ENCODE measurements at regions not wholly inside any gene's neighbourhood (a gene's known extent, or its start where the extent isn't known, plus 50 kb on each side); places are given as distances from the start of the nearest gene placed in this dataset.

DNA sequence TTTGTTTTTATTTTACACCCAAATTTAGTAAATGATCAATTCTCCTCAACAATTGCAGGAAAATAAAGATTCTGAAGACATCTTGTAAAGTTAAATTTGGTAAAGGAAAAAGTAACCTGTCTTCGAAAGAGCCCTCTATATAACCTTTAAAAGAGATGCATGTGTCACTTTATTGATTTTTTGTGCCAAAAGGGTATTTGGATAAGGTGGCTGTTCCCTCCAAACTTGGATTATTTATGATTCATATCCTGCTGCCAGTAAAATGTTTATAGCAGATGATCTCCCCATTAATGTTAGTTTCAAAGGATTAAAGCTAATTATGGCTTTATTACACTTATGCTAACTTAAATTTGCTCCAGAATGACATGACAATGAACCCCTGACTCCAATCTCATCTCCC lies 98.8 kb downstream of the DUSP6 start:
- DNase-seq = no peak

DNA sequence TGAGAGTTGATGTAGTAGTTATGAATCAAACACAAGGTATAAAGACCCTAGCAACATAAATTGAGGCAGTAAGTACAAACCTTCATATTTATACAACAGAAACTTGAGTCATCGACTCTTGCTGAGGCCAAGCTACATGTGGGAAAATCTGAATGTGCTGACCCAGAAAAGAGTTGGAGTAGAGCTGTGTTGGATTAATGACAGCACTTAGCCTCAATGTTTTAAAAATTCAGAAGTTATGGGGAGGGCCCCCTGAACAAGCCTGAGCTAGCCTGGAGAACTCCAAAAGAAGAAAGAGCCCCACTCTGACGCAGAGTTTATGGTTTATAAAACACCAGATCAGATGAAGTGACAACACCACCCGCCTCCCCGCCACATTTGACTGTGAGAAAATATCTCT lies 100.0 kb downstream of the DUSP6 start:
- DNase-seq = no peak

DNA sequence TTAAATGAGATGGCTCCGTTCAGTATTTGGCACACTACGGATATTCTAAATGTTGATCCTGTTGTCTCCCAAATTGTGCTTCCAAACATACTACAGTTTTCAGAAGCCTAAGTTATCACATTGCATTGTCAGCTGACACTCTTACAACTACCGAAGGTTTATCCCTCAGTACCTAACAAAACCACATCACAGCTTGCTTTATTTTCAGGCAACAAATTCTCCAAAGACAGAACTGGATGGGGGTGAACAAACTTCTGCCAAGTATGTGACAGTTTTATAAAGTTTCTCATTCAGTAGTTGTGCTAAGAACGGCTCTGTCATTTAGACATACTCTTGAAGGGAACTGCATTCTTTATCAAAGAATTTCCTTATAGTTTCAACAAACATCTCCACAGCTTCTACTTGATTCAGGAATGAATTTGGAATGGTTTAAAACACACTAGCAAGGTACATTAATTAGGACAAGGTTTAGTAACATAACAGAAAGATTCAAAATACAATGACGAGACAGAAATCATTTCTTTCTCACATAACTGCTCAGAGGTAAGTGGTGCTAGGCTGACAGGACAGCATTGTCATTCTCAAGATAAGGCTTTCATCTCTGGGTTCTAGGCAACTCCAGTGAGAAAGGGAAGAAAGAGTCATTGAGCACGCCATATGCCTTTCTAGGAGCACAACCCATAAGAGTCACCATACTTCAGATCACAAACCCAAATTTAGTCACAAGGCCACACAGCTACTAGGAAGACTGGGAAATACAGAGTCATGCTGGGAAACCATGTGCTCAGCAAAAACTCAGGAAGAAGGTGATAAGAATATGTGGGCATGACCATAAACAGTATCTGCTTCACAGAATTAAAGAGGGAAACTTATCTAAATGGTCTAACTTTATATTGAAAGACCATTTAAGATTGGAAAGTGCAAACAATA lies 100.7 kb downstream of the DUSP6 start:
- DNase-seq = no peak

DNA sequence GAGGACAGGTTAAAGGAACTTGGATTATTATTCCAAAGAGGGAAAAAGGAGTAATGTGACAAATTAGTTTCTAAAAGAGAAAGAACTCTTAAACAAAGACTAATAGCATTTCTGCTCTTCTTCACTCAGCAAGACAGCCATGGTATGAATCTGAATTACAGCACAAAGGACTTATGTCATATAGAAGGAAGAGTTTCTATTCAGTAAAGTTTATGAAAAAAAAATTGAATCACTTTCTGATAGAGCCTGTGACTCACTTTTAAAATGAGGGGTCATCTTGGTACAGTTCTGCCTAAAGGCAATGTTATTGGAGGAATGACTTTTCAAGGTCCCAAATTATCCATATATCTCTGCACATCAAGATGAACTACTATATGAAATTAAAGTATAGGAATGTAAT lies 101.7 kb downstream of the DUSP6 start:
- DNase-seq = no peak

DNA sequence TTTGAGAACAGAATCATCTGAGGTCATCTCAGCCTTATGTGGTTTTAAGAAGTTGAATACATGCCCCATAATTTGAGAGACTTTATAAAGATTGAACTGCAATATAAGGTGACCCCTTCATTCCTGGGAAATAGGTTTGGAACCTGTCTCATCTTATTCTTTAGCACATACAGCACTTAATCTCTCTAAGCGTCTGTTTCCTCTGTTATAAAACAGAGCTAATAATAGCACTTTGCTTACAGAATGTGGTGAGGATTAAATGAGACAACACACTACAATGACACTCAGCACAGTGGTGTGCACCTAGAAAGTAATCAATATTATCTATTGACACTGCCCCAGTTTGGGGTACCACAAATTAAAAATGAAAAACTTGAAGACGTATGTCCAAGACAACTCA lies 102.1 kb downstream of the DUSP6 start:
- DNase-seq = no peak

DNA sequence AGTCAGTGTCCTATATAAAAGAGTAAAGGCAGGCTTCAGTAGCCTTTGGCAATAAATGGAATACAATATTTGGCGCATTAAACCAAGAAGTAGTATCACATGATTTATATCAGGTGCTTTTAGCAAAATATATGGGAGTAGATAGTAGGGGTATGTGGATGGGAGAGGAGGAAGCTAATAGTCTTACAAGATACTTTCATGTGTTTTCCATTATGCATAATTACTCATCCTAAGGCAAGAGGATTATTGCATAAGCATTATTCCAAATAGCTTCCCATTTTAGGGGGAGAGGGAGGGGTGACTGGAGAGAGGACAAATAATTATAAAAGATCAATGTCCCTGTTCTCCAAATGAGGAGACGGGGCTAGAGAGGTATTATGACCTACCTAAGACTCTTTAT lies 104.3 kb downstream of the DUSP6 start:
- DNase-seq = no peak

DNA sequence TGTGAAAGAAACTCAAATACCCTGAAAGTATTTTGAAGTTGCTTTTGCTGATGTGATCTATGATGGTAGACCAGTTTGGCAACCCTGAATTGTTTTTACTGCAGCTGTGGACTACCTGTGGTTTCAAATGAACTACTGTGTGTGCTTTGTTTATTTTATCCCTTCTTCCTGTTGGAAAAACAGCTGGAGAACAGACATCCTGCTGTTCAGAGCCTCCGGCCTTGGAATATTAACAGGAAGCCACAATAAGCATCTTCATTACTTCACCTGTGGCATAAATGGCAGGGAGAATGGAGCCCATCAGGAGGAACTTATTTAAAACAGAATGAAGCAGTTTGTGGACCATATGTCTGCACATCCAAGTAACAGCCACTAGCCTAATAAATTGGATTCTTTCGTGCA lies 104.8 kb downstream of the DUSP6 start:
- DNase-seq = no peak

DNA sequence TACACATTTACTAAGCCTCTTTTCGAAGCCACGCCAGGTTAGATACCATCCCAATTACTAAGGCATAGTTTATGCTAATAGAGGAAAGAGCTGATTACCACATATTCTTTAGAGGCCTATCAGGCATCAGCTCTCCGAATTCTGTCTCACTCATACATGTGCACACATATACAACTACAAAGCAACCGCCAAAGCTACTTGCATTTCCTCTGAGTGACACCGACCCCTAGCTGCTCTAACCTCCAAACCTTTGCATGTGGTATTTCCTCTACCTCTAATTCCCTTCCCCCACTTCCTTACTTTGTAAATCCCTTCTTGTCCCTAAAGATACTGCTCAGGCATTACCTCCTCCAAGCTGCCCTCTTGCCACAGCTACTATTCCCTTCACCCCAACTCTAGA lies 107.2 kb downstream of the DUSP6 start:
- peak; percentile 78 for DNase-seq

DNA sequence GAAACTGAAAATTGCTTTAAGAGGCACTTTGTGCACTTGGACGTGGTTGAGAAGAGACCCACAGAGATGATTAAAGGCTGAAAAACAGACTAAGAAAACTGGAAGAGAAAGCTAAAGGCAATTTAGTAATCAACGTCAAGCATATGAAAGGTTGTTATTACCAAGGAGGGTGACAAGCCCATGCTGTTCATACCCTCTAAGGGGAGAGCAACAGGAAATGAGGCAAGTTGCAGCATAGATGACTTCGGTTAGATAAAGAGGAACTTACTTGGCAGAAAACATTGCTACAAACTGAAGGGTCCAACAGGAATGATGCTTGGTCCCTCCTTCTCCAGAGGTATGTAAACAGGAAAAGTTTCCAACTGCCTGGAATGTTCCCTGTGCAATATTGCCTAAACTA lies 107.8 kb downstream of the DUSP6 start:
- DNase-seq = peak; percentile 27

DNA sequence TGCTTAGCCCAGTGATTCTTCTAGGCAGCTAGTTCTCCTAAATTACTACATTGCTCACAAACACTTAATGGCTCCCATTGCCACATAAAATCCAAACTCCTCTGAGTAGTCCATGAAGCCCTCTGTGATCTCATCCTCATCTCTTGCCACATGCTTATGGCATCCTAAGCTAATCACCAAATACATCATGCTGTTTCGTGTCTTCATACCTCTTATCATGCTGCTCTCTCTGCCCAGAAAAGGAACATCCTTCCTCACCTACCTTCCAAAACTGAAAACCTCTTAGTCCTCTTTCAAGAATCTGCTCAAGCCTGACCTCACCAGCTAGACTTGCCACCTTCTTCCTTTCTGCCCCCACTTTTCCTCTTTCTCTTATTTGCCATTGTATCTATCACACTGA lies 108.5 kb downstream of the DUSP6 start:
- DNase-seq = no peak

DNA sequence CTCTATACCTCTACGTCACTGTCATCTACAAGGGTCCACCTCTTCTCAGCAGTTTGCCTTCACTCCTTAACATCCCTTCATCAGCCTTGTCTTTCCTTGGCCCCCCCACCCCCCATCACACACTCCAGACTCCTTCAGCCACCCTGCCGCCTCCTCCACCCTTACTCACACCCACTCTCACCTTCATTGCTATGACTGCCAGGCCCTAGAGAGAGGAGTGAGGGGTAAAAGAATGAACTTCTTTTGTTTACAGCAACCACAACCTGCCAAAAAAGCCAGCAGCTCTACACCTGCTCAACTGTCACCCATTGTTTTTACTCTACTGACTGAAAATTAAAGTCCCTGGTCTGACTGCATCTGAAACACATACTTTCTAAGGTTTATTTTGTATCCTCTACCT lies 112.8 kb downstream of the DUSP6 start:
- no peak for DNase-seq

DNA sequence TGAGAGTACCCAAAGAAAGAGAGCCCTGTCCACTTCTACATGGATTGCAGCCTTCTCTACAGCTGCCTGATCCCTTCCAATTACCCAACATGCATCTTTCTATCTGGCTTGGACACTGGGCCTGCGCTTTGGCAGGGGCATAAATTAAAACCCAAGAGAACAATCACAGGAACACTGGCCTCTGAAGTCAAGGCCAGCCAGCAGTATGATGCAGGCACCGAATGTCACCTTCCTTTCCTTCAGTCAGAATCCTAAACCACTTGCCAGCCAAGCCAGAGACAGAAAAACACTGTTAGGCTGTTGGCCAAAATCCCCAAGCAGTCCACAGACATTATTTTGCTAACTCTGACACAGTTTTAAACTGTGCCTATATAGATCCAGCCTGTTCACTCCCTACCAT lies 113.7 kb downstream of the DUSP6 start:
- no peak for DNase-seq

DNA sequence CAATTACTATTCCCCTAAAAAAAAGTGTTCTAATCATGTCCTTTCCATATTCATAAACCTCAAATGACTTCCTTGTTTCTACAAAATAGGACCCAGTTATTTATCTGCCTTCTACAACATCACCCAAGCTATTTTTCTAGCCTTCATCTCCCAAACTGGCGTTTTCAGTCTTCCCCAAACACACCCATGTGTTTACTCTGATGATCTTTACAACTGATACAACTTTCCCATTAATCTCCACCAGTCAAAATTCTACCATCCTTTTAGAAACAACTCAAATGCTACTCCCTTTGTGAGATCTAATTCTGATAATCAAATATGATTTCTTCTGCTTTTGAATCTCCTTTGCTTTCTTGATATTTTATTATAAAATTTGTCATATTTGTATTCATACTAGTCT lies 114.5 kb downstream of the DUSP6 start:
- DNase-seq = no peak

DNA sequence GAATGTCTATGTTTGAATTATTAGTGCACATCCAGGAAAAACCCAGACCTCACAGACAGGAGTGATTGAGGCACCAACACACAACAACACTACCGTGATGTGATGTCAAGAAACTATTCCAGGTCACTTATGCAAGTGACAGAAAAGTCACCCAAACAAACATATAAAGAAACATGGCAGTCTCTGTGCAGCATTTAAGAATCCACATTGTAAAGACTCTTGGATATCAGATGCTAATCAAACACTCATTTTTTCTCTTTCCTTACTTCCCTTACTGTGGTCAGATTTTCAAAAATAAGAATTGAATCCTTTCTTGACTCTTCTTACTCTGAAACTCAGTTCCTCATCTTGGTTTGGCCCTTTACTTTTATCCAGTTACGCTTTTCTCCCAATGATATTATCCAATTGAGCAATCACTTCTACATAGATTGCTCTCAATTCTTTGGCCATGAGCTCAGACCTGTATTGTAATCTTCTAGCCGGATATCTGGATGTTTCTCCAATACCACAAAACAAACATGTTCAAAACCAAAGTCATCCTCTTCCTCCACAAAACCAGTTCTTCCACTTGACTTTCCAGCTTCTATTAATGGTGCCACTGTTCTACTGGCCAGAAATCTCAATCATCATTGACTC lies 115.4 kb downstream of the DUSP6 start:
- DNase-seq = no peak

DNA sequence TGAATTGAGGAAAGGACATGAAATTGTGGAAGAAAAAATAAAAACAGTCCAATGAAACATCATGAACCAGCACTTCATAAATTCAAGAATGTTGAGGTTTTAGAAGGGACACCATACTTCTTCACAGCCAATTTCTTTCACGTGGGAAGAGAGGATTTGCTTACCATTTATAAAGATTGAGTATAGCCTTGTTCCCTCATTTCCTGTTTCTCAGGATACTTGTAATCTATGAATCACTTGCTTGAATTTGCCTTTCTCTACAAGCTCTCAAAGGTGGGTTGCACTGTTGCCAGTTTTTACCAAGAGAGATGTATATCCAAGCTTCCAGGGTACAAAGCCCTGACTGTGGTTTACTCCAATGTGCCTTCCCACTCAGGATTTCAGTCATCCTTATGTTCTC lies 116.1 kb downstream of the DUSP6 start:
- no peak for DNase-seq

DNA sequence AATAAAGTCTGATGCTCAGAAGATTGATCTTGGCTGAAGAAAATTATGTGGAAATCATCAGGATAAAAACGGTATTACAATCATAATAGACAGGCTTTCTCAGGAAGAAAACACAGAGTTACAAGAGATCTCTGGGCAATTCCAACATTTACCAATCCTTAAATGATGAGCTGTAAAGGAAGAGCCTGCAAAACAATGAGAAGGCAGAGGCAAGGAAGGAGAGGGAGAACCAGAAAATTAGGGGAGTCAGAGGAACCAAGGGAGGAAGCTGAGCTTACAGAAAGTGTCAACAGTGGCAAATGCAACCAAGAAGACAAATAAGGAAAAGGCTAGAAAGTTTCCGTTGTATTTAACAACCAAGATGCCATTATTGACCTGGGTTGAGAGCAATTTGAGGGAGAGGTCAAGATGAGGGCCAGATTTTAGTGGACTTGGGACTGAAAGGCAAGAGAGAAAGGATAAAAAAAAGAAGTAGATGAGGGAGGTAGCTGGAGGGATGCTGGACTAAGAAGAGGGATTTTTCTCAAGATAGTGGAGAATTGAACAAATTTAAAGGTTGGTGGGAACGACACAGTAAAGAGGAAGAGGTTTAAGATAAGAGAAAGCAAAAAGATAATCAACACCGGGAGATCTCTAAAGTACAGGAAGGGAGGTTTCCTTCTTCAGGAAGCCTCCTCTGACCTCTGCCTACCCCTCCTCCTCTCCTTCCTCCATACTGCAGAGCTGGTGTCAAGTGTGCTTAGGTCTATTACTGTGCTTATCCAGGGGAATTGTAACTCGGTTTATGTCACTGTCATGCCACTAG lies 116.9 kb downstream of the DUSP6 start:
- DNase-seq = peak; percentile 17

DNA sequence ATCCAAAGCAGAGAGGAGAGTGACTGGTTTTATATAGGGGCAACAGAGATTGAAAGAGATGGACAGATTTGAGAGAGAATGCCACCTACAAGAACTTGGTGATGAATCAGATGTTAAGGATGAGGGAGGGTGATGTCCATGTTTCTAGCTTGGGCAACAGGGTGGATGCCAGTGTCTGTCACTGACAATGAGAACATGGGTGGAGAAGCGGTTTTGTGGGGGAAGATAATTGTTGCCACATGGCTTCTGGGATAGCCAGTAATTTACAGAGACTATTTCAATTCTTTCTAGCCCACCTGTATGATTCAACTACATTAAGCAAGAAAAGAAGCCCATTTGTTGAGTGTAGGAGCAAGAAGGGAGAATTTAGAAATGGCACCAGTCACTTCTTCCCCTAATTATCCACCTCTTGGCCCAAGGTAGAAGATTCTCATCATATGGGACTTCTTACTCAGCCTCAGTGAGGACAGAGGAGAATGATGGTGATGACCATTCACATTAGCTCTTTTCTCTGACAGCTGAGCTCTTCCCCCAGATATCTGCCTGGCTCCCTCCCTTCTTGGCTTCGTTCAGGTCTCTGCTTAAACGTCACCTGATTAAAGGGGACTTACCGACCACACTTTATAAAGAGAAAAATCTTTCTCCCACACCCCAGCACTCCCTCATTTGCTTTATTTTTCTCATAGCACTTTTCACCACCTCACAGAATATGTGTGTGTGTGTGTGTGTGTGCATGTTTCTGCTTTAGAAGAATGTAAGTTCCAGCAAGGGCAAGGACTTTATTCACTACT lies 117.8 kb downstream of the DUSP6 start:
- DNase-seq = no peak

DNA sequence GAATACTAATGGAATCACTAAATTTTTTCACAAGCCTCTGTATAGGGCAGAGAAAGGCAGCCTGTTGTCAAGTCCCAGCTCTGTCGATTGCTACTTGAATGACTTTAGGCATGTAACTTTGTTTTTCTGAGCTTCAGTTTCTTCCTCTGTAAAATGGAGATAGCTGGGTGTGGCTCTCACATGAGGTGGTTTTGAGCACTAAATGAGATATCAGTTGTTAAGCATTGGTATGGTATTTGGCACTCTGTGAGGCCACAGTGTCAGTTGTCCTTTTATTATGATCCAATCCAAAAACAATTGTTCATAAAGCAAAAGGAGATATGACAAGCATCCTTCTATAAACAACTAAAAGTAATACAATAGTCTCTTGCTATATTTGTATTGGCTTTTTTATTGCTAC lies 120.6 kb downstream of the DUSP6 start:
- DNase-seq = no peak

DNA sequence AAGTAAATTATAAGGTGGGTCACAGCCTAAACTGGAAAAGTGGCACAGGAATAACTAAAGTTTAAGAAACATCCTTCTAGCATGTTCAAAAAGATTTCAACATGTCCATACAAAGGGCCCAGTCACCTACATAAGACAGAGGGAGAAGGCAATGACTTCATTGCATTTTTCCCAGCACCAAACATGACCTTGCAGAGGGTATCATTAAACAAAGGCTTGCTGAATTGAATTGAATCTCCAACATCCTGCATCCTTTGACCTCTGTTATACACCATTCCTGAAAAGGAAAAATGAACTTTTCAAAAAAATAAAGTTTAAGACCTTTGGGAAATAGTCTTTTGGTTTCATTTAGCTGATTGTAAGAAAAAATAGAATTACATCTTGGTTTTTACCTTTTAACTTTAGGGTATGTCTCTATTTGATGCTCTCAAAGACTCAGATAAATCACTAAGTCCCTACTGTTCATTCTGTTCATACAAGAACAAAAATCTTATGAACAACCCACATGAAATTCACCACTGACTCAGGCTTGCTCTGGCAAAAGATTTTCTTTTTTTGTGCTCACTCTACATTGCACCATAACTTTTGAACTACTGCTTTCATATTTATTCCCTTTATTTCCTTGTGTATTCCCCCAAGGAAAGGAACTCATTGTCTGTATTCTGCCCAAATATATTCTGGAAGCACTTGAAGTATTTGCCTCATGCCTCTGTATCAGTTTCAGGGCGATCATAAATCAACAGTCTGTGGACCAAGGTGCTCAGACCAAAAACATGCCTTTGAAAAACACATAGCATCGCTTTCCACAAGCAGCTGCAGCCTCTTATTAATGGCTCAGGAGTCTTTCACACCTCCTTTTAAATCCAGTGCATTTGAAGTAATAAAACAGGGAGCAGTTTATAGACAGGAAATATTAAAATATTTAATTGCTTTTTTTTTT lies 121.7 kb downstream of the DUSP6 start:
- no peak for DNase-seq

DNA sequence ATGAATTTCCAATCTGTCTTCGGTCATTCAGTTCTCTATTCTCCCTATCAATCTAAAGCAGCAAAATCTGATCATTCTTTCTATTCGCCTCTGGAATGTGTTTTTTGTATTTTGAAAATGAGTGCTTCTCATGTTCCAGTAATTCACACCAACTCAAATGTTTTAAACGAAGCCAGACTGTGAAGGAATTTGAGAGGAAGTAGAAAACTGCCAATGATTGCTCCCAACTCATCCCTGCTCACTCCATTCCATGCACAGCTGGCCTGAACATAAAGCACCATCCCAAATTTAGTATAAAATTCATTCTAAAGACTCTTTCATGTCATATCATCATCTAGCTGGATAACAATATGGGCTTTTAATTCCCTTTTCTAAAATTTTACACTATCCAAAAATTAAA lies 123.8 kb downstream of the DUSP6 start:
- no peak for DNase-seq

DNA sequence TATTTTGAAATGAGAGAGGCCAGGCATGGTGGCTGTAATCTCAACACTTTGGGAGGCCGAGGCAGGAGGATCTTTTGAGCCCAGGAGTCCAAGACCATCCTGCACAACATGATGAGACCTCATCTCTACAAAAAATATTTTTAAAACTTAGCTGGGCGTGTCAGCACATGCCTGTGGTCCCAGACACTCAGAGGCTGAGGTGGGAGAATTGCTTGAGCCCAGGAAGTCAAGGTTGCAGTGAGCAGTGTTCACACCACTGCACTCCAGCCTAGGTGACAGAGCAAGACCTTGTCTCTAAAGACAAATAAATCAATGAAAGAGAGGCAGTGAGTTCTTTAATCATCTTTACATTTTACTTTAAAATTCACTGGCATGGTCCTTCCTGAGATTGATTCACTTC lies 124.5 kb downstream of the DUSP6 start:
- DNase-seq = no peak
